ENCODE measurements at regions not wholly inside any gene's neighbourhood (a gene's known extent, or its start where the extent isn't known, plus 50 kb on each side); places are given as distances from the start of the nearest gene placed in this dataset.

DNA sequence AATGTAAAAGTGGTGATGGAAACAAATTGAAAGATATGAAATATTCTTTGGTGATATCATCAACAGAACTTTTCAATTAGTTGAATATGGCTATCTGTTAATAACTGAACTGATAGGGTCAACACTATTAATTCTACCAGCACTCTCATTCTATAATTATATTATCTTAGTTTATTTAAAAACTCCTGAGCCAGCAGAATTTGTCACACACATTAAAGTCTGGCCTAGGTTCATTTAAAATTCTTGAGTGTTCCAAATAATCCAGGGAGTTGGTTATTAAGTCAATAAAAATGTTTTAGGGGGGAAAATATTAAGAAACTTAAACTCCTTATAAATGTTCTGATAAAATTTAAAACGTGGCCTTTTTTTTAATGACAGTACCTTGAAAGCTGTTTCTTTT is 189.6 kb upstream of the GRM7 start:
- TF ChIP-seq, protein P1, sequence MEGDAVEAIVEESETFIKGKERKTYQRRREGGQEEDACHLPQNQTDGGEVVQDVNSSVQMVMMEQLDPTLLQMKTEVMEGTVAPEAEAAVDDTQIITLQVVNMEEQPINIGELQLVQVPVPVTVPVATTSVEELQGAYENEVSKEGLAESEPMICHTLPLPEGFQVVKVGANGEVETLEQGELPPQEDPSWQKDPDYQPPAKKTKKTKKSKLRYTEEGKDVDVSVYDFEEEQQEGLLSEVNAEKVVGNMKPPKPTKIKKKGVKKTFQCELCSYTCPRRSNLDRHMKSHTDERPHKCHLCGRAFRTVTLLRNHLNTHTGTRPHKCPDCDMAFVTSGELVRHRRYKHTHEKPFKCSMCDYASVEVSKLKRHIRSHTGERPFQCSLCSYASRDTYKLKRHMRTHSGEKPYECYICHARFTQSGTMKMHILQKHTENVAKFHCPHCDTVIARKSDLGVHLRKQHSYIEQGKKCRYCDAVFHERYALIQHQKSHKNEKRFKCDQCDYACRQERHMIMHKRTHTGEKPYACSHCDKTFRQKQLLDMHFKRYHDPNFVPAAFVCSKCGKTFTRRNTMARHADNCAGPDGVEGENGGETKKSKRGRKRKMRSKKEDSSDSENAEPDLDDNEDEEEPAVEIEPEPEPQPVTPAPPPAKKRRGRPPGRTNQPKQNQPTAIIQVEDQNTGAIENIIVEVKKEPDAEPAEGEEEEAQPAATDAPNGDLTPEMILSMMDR (IDR thresholded peaks at IDR 0.05; ENCODE audit: insufficient read depth, low read length, poor library complexity, severe bottlenecking) = no peak
- no peak for TF ChIP-seq EZH2phosphoT487 (conservative IDR thresholded peaks at IDR 0.05; ENCODE audit: low read length)
